PC-9 (cell line): ENCODE measurements at regions not wholly inside any gene's neighbourhood (a gene's known extent, or its start where the extent isn't known, plus 50 kb on each side); places are given as distances from the start of the nearest gene placed in this dataset.

Experiments
- BruUV-seq: library from RNA; stranded (reverse); fragments of 400-500 nt; replicated peaks from 2 replicates; lab custom pipeline; 2021; lab: Mats Ljungman, UMichigan
- CTCF ChIA-PET: fragments of 300-600 bp; sonication (Branson Sonifier 250); formaldehyde crosslinking; loops from one replicate; lab custom pipeline; 2022; ENCODE audit warnings: antibody characterized with exemption; lab: Charles Lee
- POLR2A ChIA-PET: fragments of 300-600 bp; sonication (Branson Sonifier 250); formaldehyde crosslinking; loops from one replicate; lab custom pipeline; 2022; ENCODE audit warnings: antibody characterized with exemption; ENCODE audit not compliant: unreplicated experiment; lab: Charles Lee
- DNase-seq, 2 experiments: peaks; one replicate each; pipeline versions ENCODE4 v3.0.0 to v3.0.0-alpha.2; 2015 to 2022; ENCODE audit warnings: mixed read lengths in 1 of 2
- H2AFZ ChIP-seq: fragments of 200-600 bp; sonication (generic); 2 replicates; pipeline ENCODE4 v1.8.1; 2017; ENCODE audit warnings: antibody characterized with exemption
- H3F3A ChIP-seq: fragments of 200-600 bp; sonication (generic); 2 replicates; pipeline ENCODE4 v1.8.1; 2017; ENCODE audit warnings: antibody characterized with exemption, mild to moderate bottlenecking, low read depth; ENCODE audit not compliant: insufficient read depth
- H3K27ac ChIP-seq: fragments of 200-600 bp; sonication (generic); 2 replicates; pipeline ENCODE4 v1.6.1; 2016; ENCODE audit warnings: mixed run types
- H3K27me3 ChIP-seq: fragments of 200-600 bp; sonication (generic); 2 replicates; pipeline ENCODE4 v1.6.1; 2016; ENCODE audit warnings: low read depth, mixed run types; ENCODE audit not compliant: insufficient read depth
- H3K36me3 ChIP-seq: fragments of 200-600 bp; sonication (generic); 2 replicates; pipeline ENCODE4 v1.6.1; 2016; ENCODE audit warnings: low read depth, mixed run types
- H3K4me1 ChIP-seq: fragments of 200-600 bp; sonication (generic); replicated peaks from 2 replicates; pipeline ENCODE4 v1.6.1; 2016; ENCODE audit warnings: mixed run types; ENCODE audit not compliant: insufficient read depth
- H3K4me2 ChIP-seq: fragments of 200-600 bp; sonication (generic); 2 replicates; pipeline ENCODE4 v1.6.1; 2017; ENCODE audit warnings: mixed run types
- H3K4me3 ChIP-seq: fragments of 200-600 bp; sonication (generic); 2 replicates; pipeline ENCODE4 v1.6.1; 2016; ENCODE audit warnings: mixed run types
- H3K79me2 ChIP-seq: fragments of 200-600 bp; sonication (generic); 2 replicates; pipeline ENCODE4 v1.6.1; 2017; ENCODE audit warnings: low read depth, mixed run types
- H3K9me2 ChIP-seq: fragments of 200-600 bp; sonication (generic); 2 replicates; pipeline ENCODE4 v1.8.1; 2017; ENCODE audit warnings: mild to moderate bottlenecking; ENCODE audit not compliant: insufficient read depth
- H3K9me3 ChIP-seq: fragments of 200-600 bp; sonication (generic); 2 replicates; pipeline ENCODE4 v1.8.1; 2016; ENCODE audit warnings: low read depth; ENCODE audit not compliant: insufficient read depth
- H4K20me1 ChIP-seq: fragments of 200-600 bp; sonication (generic); 2 replicates; pipeline ENCODE4 v1.8.1; 2017; ENCODE audit not compliant: insufficient read depth
- EZH2 ChIP-seq: fragments of 200-600 bp; sonication (generic); IDR thresholded peaks from 2 replicates; pipeline ENCODE4 v1.8.0; 2017; ENCODE audit warnings: antibody characterized with exemption, low read depth
- intact Hi-C: fragments of 100-400 bp; cut with micrococcal nuclease; formaldehyde crosslinking; loops from one replicate; pipeline ENCODE4 v1.10.0; 2022; ENCODE audit not compliant: unreplicated experiment
- TF ChIP-seq, protein P1 (sequence below): fragments of 200-600 bp; sonication (generic); conservative IDR thresholded peaks from 2 replicates; pipeline ENCODE4 v1.6.1; 2017; ENCODE audit warnings: mixed run types, antibody characterized with exemption, mild to moderate bottlenecking, moderate library complexity

GRCh38 chr1:4084048-4084431 lies 184.0 kb upstream of the C1orf174 start:
- Histone ChIP-seq H3K4me2 (no peak overlapping the region), H2AFZ (no peak overlapping the region), H3K27ac (no peak overlapping the region), H3K27me3 (peaks cover 77% of the 10 kb centered on the region), H3K36me3 (no peaks in the 10 kb centered on the region), H3K9me2 (no peaks in the 10 kb centered on the region), H3K79me2 (no peaks in the 10 kb centered on the region), H3K4me1 (no peaks in the 10 kb centered on the region), H4K20me1 (no peaks in the 10 kb centered on the region), H3K9me3 (no peaks in the 10 kb centered on the region), H3K4me3 (no peak overlapping the region), H3F3A (no peaks in the 10 kb centered on the region)
- no TSS peak for BruUV-seq
- no peak for DNase-seq
- POLR2A ChIA-PET = no interaction called here
- intact Hi-C loops = no loop called here
- CTCF ChIA-PET = no interaction called here
- TF ChIP-seq, protein P1, sequence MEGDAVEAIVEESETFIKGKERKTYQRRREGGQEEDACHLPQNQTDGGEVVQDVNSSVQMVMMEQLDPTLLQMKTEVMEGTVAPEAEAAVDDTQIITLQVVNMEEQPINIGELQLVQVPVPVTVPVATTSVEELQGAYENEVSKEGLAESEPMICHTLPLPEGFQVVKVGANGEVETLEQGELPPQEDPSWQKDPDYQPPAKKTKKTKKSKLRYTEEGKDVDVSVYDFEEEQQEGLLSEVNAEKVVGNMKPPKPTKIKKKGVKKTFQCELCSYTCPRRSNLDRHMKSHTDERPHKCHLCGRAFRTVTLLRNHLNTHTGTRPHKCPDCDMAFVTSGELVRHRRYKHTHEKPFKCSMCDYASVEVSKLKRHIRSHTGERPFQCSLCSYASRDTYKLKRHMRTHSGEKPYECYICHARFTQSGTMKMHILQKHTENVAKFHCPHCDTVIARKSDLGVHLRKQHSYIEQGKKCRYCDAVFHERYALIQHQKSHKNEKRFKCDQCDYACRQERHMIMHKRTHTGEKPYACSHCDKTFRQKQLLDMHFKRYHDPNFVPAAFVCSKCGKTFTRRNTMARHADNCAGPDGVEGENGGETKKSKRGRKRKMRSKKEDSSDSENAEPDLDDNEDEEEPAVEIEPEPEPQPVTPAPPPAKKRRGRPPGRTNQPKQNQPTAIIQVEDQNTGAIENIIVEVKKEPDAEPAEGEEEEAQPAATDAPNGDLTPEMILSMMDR = no peak
- no peak for TF ChIP-seq EZH2

- Histone ChIP-seq H3K36me3 (no peaks in the 10 kb centered on the region), H3F3A (no peaks in the 10 kb centered on the region), H3K27ac (no peak overlapping the region), H3K79me2 (no peaks in the 10 kb centered on the region), H3K9me3 (no peaks in the 10 kb centered on the region), H3K4me1 (no peaks in the 10 kb centered on the region), H3K4me2 (no peak overlapping the region), H2AFZ (no peak overlapping the region), H3K4me3 (no peak overlapping the region), H3K9me2 (no peaks in the 10 kb centered on the region), H3K27me3 (peaks cover 82% of the 10 kb centered on the region), H4K20me1 (no peaks in the 10 kb centered on the region)
- POLR2A ChIA-PET = no interaction called here
- no peak for DNase-seq
- intact Hi-C loops = no loop called here
- TF ChIP-seq, protein P1 = no peak
- no peak for TF ChIP-seq EZH2
- no TSS peak for BruUV-seq
- CTCF ChIA-PET = no interaction called here
These were observed 184.4 kb upstream of the C1orf174 start for GRCh38 chr1:4084446-4084845.

DNA sequence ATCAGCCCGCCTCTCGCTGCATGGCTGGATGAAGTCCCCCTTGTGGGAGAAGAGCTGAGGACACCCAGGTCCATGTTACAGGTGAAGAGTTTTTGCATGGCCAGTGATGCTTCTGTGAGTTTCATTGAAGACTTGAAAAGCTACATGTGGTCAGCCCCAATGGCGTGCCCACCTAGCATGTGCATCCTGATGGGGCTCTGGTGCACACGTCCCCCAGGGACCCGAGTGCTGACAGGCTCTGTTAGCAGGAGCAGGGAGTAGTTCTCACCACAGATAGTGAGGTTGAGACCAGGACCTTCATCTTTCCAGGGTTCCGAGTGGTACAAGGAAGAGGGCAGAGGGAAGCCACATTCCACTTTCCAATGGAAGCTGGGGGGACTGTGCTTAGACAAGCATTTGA lies 184.8 kb upstream of the C1orf174 start:
- no peak overlapping the region for H2AFZ ChIP-seq
- H3K27me3 ChIP-seq = peaks cover 86% of the 10 kb centered on the region
- no peaks in the 10 kb centered on the region for H3K9me2 ChIP-seq
- no peaks in the 10 kb centered on the region for H3K36me3 ChIP-seq
- no peak for TF ChIP-seq EZH2
- TF ChIP-seq, protein P1 = no peak
- H3K9me3 ChIP-seq = no peaks in the 10 kb centered on the region
- no peak overlapping the region for H3K4me3 ChIP-seq
- no peaks in the 10 kb centered on the region for H4K20me1 ChIP-seq
- H3K79me2 ChIP-seq = no peaks in the 10 kb centered on the region
- CTCF ChIA-PET = no interaction called here
- H3K27ac ChIP-seq = no peak overlapping the region
- H3K4me2 ChIP-seq = no peak overlapping the region
- H3K4me1 ChIP-seq = no peaks in the 10 kb centered on the region
- BruUV-seq = no TSS peak
- intact Hi-C loops = no loop called here
- no peak for DNase-seq
- no peaks in the 10 kb centered on the region for H3F3A ChIP-seq
- POLR2A ChIA-PET = no interaction called here
